ENCODE measurements at regions not wholly inside any gene's neighbourhood (a gene's known extent, or its start where the extent isn't known, plus 50 kb on each side); places are given as distances from the start of the nearest gene placed in this dataset.

DNA sequence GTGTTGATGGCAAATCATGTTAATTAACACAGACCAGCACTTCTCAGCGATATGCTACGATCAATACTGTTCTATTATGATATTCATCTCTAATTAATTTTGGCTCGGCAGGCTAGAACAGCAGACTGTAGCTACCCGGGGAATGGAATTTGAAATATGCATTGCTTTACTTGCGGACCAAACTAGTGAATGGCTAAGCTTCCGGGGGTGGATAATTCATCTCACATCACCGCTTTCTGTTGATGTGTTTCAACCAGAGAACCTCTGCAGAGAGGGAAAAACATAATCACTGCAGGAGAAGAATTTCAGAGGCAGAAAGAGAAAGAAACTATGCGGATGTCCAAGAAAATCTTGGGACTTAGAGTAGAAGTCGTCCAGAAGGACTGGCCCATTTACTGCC is 490.9 kb downstream of the STK39 start:
- DNase-seq (ENCODE audit: low read depth), result no peak
- TF ChIP-seq CTCF (IDR thresholded peaks at IDR 0.05; ENCODE audit: low read depth, low read length, missing control alignments), result no peak
- H3K4me3 ChIP-seq (ENCODE audit: low read depth, low read length), result no peak overlapping the region

GRCh38 chr2:167753142-167753541 is 494.3 kb downstream of the STK39 start:
- TF ChIP-seq CTCF (IDR thresholded peaks at IDR 0.05; ENCODE audit: low read depth, low read length, missing control alignments), result no peak
- H3K4me3 ChIP-seq (ENCODE audit: low read depth, low read length), result no peak overlapping the region
- no peak for DNase-seq (ENCODE audit: low read depth)

- H3K4me3 ChIP-seq (ENCODE audit: low read depth, low read length), result no peak overlapping the region
- TF ChIP-seq CTCF (IDR thresholded peaks at IDR 0.05; ENCODE audit: low read depth, low read length, missing control alignments), result no peak
- DNase-seq (ENCODE audit: low read depth), result no peak
These were observed 494.7 kb downstream of the STK39 start for GRCh38 chr2:167752734-167753133.

DNA sequence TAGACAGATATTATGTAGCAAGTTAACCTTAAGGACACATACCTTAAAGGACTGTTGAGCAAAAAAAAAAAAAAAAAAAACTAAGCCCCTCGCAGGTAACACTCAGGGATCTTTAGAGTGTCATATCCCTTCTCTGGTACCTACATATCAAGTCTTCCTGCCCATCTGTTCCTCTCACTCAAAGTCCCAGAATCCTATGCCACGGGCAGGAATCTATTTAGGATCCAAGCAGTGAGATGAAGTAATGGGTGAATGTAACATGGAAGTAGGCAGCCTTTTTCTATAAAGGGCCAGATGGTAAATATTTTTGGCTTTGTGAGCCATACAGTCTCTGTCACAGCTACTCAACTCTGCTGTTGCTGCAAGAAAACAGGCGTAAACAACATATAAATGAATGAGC is 496.7 kb downstream of the STK39 start:
- H3K4me3 ChIP-seq (ENCODE audit: low read depth, low read length), result no peak overlapping the region
- TF ChIP-seq CTCF (IDR thresholded peaks at IDR 0.05; ENCODE audit: low read depth, low read length, missing control alignments), result no peak
- DNase-seq (ENCODE audit: low read depth), result no peak

- DNase-seq (ENCODE audit: low read depth), result no peak
- no peak for TF ChIP-seq CTCF (IDR thresholded peaks at IDR 0.05; ENCODE audit: low read depth, low read length, missing control alignments)
- H3K4me3 ChIP-seq (ENCODE audit: low read depth, low read length), result no peak overlapping the region
These were observed 497.7 kb downstream of the STK39 start for GRCh38 chr2:167749660-167750059.

DNA sequence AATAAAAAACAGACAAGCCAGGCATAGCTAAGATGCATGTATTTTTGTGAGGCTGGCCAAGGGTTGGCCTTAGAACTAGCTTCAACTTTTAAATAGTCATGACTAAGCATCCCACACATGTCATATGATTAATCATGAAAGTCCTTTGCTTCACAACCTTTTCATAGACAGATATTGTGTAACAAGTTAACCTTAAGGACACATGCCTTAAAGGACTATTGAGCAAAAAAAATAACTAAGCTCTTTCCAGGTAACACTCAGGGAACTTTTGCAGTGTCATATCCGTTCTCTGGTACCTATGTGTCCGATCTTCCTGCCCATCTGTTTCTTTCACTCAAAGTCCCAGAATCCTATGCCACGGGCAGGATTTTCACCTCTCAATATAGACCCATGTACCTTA is 498.4 kb downstream of the STK39 start:
- no peak for TF ChIP-seq CTCF (IDR thresholded peaks at IDR 0.05; ENCODE audit: low read depth, low read length, missing control alignments)
- DNase-seq (ENCODE audit: low read depth), result no peak
- H3K4me3 ChIP-seq (ENCODE audit: low read depth, low read length), result no peak overlapping the region

GRCh38 chr2:167748536-167748935 is 498.9 kb downstream of the STK39 start:
- H3K4me3 ChIP-seq (ENCODE audit: low read depth, low read length), result no peak overlapping the region
- DNase-seq (ENCODE audit: low read depth), result no peak
- no peak for TF ChIP-seq CTCF (IDR thresholded peaks at IDR 0.05; ENCODE audit: low read depth, low read length, missing control alignments)

Data from GM12864 (cell line).